K562 (cell line): ENCODE measurements at regions not wholly inside any gene's neighbourhood (a gene's known extent, or its start where the extent isn't known, plus 50 kb on each side); places are given as distances from the start of the nearest gene placed in this dataset.

ENCODE experiments used
- ATAC-seq: fragments of 200-7000 bp; cut with Tn5 transposase; 3 replicates; pipeline ENCODE4 v1.9.1; 2020; ENCODE audit warnings: moderate library complexity
- BruUV-seq: library from RNA; stranded (reverse); fragments of 400-500 nt; replicated peaks from 2 replicates; lab custom pipeline; 2021; lab: Mats Ljungman, UMichigan
- CTCF ChIA-PET: fragments of 300-600 bp; formaldehyde crosslinking; extraction: SDS; loops from one replicate; lab custom pipeline; 2021; ENCODE audit warnings: low intra/inter-chr PET ratio; lab: Yijun Ruan, JAX
- POLR2A ChIA-PET: fragments of 300-600, 350-650 bp; sonication (Branson Sonifier 250); formaldehyde crosslinking; extraction: SDS; loops from one replicate; lab custom pipeline; 2021; ENCODE audit warnings: antibody characterized with exemption, inconsistent platforms; lab: Yijun Ruan, JAX
- DNase-seq, 4 experiments: peaks; one replicate each; pipeline versions ENCODE4 v3.0.0 to v3.0.0-alpha.2; 2011 to 2018; ENCODE audit warnings: low spot score in 3 of 4, mixed read lengths in 3 of 4; ENCODE audit errors: extremely low read depth in 1 of 4
- FAIRE-seq: peaks from 2 replicates; lab custom pipeline; 2011; peaks lifted over from hg19 to GRCh38; lab: Jason Lieb, UNC
- H2AFZ ChIP-seq: 2 replicates; pipeline ENCODE4 v1.6.0; 2011; ENCODE audit warnings: low read depth, low read length, control low read depth, inconsistent platforms
- H3K27ac ChIP-seq: fragments of 200-600 bp; 3 replicates; pipeline ENCODE4 v1.8.0; 2011; ENCODE audit warnings: low read depth, mild to moderate bottlenecking, control low read depth, inconsistent platforms, low read length, moderate library complexity, mixed read lengths; ENCODE audit errors: extremely low read depth
- H3K27me3 ChIP-seq, 2 experiments: fragments of 300-600 bp in 1 of 2; 2 replicates in 1 of 2; 3 replicates in 1 of 2; pipeline versions ENCODE4 v1.6.0 to v1.8.0; 2011; ENCODE audit warnings: inconsistent platforms in 2 of 2, low read length in 2 of 2, mild to moderate bottlenecking in 1 of 2, mixed read lengths in 1 of 2, moderate library complexity in 1 of 2; ENCODE audit not compliant: control insufficient read depth in 2 of 2, insufficient read depth in 2 of 2
- H3K36me3 ChIP-seq: fragments of 300-600 bp; 3 replicates; pipeline ENCODE4 v1.8.0; 2011; ENCODE audit warnings: mild to moderate bottlenecking, low read length, inconsistent platforms; ENCODE audit not compliant: control insufficient read depth, insufficient read depth
- H3K4me1 ChIP-seq, 2 experiments: fragments of 200-600 bp in 1 of 2; replicated peaks in 1 of 2; 2 replicates in 1 of 2; 3 replicates in 1 of 2; pipeline versions ENCODE4 v1.5.1 to v1.8.0; 2011; ENCODE audit warnings: inconsistent platforms in 2 of 2, low read length in 2 of 2, mild to moderate bottlenecking in 1 of 2, mixed read lengths in 1 of 2, moderate library complexity in 1 of 2; ENCODE audit not compliant: control insufficient read depth in 2 of 2, insufficient read depth in 2 of 2
- H3K4me2 ChIP-seq: 2 replicates; pipeline ENCODE4 v1.6.1; 2011; ENCODE audit warnings: low read length, control low read depth, inconsistent platforms, mixed read lengths; ENCODE audit not compliant: insufficient read depth
- H3K4me3 ChIP-seq: fragments of 200-600 bp; sonication (generic), shearing (Covaris generic); 2 replicates; pipeline ENCODE4 v1.5.1; 2016; ENCODE audit warnings: control low read depth, inconsistent platforms
- H3K79me2 ChIP-seq: fragments of 200-600 bp; 3 replicates; pipeline ENCODE4 v1.8.0; 2011; ENCODE audit warnings: low read length, inconsistent platforms; ENCODE audit not compliant: control insufficient read depth, insufficient read depth
- H3K9ac ChIP-seq, 2 experiments: 2 replicates each; pipeline versions ENCODE4 v1.6.0 to v1.6.1; 2011; ENCODE audit warnings: low read depth in 2 of 2, low read length in 2 of 2, control low read depth in 1 of 2, inconsistent platforms in 1 of 2, mild to moderate bottlenecking in 1 of 2, mixed read lengths in 1 of 2; ENCODE audit not compliant: insufficient read depth in 1 of 2
- H3K9me1 ChIP-seq: one replicate; pipeline ENCODE4 v1.6.0; 2011; ENCODE audit warnings: inconsistent platforms, mild to moderate bottlenecking, low read length, moderate library complexity; ENCODE audit not compliant: control insufficient read depth, insufficient read depth
- H3K9me3 ChIP-seq: replicated peaks from 2 replicates; pipeline ENCODE4 v1.5.1; 2011; ENCODE audit warnings: low read depth, low read length, inconsistent platforms; ENCODE audit not compliant: control insufficient read depth, insufficient read depth
- H4K20me1 ChIP-seq: replicated peaks from 2 replicates; pipeline ENCODE4 v1.6.1; 2011; ENCODE audit warnings: low read length, inconsistent platforms, mixed read lengths; ENCODE audit not compliant: control insufficient read depth, insufficient read depth
- FOXP1 ChIP-seq: sonication (generic); formaldehyde crosslinking; IDR thresholded peaks from 2 replicates; pipeline ENCODE4 v1.8.0; 2022; ENCODE audit warnings: mild to moderate bottlenecking, missing genetic modification reagents
- GATA2 ChIP-seq: sonication (generic); formaldehyde crosslinking; IDR thresholded peaks from 2 replicates; pipeline ENCODE4 v1.4.0; 2020; ENCODE audit warnings: mild to moderate bottlenecking, missing genetic modification reagents
- HES1 ChIP-seq: fragments of 450-650 bp; IDR thresholded peaks from 2 replicates; pipeline ENCODE4 v1.6.1; 2016; ENCODE audit warnings: low read depth, mild to moderate bottlenecking, moderate library complexity
- KHSRP ChIP-seq: fragments of 450-650 bp; IDR thresholded peaks from 2 replicates; pipeline ENCODE4 v1.6.1; 2017
- MGA ChIP-seq: fragments of 450-650 bp; IDR thresholded peaks from 2 replicates; pipeline ENCODE4 v1.6.1; 2016; ENCODE audit warnings: mild to moderate bottlenecking, moderate library complexity
- MYC ChIP-seq, 2 experiments: fragments of 250-450 bp in 1 of 2; sonication (Bioruptor Pico) in 1 of 2; IDR thresholded peaks; 2 replicates each; pipeline versions ENCODE4 v1.5.1 to v1.6.1; 2012 to 2021; ENCODE audit warnings: low read depth in 2 of 2, borderline replicate concordance in 1 of 2, improper control_type of control experiment in 1 of 2, low read length in 1 of 2, mild to moderate bottlenecking in 1 of 2, moderate library complexity in 1 of 2
- RCOR1 ChIP-seq, 2 experiments: IDR thresholded peaks; 2 replicates each; pipeline ENCODE4 v1.6.1; 2012; ENCODE audit warnings: low read depth in 2 of 2, low read length in 2 of 2, borderline replicate concordance in 1 of 2, improper control_type of control experiment in 1 of 2
- SPI1 ChIP-seq: IDR thresholded peaks from 2 replicates; pipeline ENCODE4 v1.6.1; 2011; ENCODE audit warnings: low read depth, low read length, control low read depth, borderline replicate concordance
- SREBF1 ChIP-seq: fragments of 150-350 bp; IDR thresholded peaks from 2 replicates; pipeline ENCODE4 v1.6.1; 2014; ENCODE audit warnings: antibody characterized with exemption, low read depth, low read length, borderline replicate concordance
- WGBS: fragments of 100-300 bp; shearing (Covaris generic); methylation state at CpG from one replicate; pipeline ENCODE4 v1.1.6; 2016; ENCODE audit warnings: low coverage, mixed read lengths; ENCODE audit not compliant: insufficient coverage; ENCODE audit errors: missing lambda C conversion rate; 5-methylcytosine and 5-hydroxymethylcytosine counted together
- in situ Hi-C: fragments of 300-500 bp; cut with MboI; formaldehyde crosslinking; loops from 4 replicates; pipeline ENCODE4 v1.15.0; 2018; ENCODE audit warnings: inconsistent platforms, mixed read lengths
- intact Hi-C: fragments of 100-400 bp; cut with micrococcal nuclease; formaldehyde crosslinking; loops from 2 replicates; pipeline ENCODE4 v1.14.2; 2022

GRCh38 chr20:60199866-60200265 lies 241.6 kb downstream of the CDH26 start (continued):
- TF ChIP-seq HES1 (no peak), SREBF1 (no peak), KHSRP (no peak), SPI1 (no peak)
- TF ChIP-seq, all 486 proteins: peak for 0

- Histone ChIP-seq H3K79me2 (no peaks in the 10 kb centered on the region), H3K4me1 (no peaks in the 10 kb centered on the region), H3K4me3 (no peak overlapping the region), H3K9ac (no peak overlapping the region), H3K4me2 (no peak overlapping the region), H4K20me1 (no peaks in the 10 kb centered on the region), H3K9me3 (no peaks in the 10 kb centered on the region), H3K27me3 (no peaks in the 10 kb centered on the region), H3K36me3 (no peaks in the 10 kb centered on the region), H3K27ac (no peak overlapping the region), H3K9me1 (no peaks in the 10 kb centered on the region), H2AFZ (no peak overlapping the region)
- ATAC-seq (no peak), DNase-seq (no peak), FAIRE-seq (no peak)
- ChIA-PET POLR2A (no interaction called here), CTCF (no interaction called here)
- no TSS peak for BruUV-seq
- in situ Hi-C loops = loop anchor here (25.0 kb wide), 1 partner anchor 1687 kb away; no protein-coding TSS in a partner anchor
- WGBS = under 1% methylated on average over 16 of the region's 16 CpGs
- intact Hi-C loops = no loop called here
- TF ChIP-seq GATA2 (CRISPR knock-in tag) (no peak), MYC (IDR thresholded peaks at IDR 0.05; ENCODE audit: low read depth, low read length) (no peak), MYC (CRISPR knock-in tag; IDR thresholded peaks at IDR 0.05; ENCODE audit: borderline replicate concordance, low read depth) (no peak), MGA (no peak), RCOR1 (IDR thresholded peaks at IDR 0.05; ENCODE audit: borderline replicate concordance in 1 of 2, low read depth in 2 of 2, low read length in 2 of 2) (no peak), FOXP1 (CRISPR knock-in tag) (no peak)
Observed at GRCh38 chr20:60200305-60200918, 242.2 kb downstream of the CDH26 start.
